HG02642 (cell line): ENCODE measurements at regions not wholly inside any gene's neighbourhood (a gene's known extent, or its start where the extent isn't known, plus 50 kb on each side); places are given as distances from the start of the nearest gene placed in this dataset.

Experiments
- ATAC-seq: cut with Tn5 transposase; IDR thresholded peaks from one replicate; pipeline ENCODE4 v1.9.1; 2021; ENCODE audit warnings: mild to moderate bottlenecking; ENCODE audit not compliant: unreplicated experiment, poor library complexity

DNA sequence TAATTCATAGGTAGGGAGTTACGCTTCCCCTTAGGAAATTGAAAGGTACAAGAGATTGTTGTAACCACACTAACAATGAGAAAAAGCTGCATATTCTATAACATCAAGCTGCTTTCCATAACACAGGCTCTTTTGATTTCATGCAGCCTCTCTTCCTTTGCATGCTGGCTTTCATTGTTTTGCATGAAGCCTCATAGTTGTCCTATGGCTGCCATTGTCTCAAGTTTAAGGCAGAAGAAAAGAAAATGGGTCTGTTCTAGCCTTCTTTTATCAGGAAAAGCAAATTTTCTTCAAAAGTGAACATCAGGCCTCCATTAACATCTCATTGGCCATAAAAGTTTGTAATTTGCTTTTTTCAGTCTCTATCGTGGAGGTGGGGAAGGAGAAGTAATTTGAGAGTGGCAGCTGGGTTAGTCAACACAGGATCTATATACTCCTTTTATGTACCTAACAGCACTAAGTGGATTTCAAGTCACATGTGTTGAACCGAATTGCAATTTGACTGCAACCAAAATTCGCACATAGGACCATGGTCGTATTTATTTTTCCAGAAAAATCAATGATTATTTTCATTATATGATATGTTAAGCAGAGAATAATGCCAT is 248.5 kb upstream of the RND3 start:
- no peak for ATAC-seq

DNA sequence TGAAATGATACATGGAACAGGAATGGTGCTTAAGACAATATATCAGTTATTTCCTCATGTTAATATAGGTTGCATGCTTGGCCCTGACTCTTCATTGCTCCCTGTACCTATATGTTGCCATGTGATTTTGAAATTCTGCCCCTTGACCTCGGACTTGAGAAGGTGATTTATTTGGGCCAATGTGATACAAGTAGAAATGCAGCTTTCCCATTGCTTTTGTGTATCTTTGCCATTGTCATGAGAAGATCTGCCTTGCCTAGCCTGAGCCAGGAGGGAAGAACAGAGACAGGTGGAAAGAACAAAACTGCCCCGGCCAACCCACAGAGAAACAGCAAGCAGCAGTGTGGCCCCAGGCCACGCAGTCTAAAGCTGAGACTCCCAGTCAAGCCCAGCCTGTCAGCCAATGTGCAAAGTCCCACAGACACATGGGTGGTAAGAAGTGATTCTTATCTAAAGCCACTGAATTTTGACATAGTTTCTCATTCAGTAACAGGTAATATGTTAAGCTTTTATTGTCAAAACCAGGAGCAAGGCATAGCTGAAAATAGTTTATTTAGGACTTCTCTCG is 245.7 kb upstream of the RND3 start:
- no peak for ATAC-seq

DNA sequence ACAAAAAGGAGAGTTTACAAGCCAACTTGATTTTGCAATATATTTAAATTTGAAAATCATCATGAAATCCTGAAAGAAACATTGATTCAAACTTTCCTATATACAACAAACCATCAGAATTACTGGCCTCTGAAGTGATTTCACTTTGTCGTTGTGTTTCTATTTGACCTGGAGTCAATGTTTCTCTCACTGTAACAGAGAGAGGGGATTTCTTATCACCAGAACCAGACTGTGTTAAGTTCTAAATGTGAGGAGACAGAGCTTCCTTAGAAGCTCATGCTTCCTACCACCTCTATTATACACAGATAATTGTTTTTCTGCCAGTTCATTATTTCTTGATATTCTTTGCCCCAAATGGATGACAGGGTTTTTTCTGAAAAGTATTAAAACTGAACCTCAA is 245.0 kb upstream of the RND3 start:
- ATAC-seq = no peak

DNA sequence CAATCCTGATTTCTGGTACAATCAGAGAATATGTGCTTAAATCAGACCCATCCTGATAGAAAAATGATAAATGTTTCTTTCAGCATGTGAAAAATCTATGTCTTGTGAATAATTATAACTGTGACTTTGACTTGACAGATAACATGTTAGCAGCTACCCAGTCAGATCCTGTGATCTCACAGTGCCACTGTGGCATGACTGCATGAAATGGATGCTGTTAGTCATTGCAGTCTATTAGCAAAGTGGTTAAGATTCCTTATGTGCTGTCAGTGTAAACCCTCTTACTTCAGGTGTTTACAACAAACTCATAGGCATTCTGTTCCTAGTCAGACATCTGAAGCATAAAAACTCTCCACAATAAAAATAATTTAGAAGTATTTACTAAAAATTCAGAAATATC is 244.6 kb upstream of the RND3 start:
- no peak for ATAC-seq

DNA sequence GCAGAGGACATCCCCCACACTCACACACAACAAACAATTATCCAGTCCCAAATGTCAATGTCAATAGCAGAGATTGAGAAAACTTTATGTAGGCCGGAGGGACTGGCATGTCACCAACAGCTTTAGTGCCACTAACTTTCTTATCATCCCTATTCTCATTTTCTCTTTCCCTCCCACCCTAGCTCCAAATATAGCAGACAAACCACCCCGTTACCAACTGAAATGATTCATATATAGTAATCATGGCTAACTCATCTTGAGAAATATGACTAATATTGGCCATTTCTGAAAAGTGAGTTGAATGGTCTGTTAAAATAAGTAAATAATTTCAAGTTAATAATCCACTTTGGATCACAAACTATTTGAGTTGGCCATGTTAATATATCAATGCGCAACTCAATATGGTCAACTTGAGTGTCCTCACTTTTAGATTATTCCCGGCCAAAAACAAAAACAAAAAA is 242.1 kb upstream of the RND3 start:
- peak; percentile 71 for ATAC-seq

DNA sequence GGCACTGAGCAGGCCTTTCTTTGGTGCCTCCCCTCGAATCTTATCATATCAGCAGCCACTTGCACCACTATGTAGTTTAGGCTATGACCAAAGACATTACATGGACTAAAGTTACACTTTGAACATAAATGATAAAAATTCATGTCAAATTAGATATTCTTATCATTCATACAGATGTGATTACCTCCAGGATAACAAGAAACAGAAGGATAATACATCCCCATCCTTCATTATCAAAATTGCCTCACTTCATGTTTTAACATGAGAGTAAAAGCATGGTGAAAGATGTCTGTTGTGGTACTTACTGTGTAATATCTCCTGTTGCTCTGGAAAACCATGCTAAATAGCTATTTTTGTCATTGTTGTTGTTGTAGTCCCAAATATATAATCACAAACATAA is 230.8 kb upstream of the RND3 start:
- no peak for ATAC-seq

DNA sequence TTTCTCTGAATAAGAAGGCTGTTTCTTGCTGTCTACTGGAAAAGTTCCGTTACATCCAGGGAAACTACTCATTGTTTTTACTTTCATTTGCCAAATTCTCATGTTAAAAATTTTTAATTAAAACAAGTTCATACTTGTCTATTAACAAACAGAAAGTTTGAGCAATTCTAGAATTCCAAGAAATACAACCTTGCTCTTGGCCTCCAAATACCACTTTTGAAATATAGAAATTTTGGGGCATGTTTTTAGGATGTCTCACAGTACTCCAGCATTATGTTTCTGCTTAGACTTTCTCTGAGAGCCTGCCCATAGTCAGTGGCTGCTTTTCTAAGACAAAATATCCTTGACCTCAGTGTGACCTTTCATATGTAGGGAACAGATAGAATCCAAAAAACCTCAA is 228.7 kb upstream of the RND3 start:
- ATAC-seq = no peak

DNA sequence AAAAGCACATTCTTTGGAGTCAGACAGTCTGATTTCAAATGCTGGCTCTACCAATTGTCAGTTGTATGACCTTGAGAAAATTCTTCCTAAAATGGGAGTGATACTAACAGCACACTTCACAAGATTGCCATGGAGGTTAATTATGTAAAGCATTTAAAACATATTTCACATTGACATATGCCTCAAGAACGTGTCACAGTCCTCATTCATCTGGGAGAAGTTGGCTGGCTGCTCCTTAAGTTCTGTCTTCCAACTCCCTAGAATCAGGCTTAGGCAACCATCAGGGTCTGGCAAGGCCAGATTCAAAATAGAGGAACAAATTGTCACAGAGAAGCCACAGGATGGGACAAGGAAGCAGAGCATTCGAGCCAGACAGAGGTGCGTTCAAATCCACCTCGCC is 228.0 kb upstream of the RND3 start:
- no peak for ATAC-seq

DNA sequence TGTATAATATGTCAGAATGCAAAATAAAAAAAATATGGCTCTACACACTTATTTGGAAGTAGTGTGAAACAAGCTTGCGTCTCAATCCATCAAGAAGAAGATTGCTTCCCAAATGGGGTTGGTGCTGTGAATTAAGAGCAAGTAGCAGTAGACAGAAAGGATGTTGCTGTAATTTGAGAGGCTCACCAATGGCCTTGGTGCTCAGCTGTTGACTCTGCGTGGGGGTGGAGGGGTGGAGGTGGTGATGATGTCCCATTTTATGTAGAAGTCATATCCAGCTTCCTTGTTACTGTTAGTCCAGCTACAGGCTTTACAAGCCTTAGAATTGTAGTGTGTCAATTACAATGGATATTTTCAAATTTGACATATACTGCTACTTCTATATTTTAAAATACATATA is 223.4 kb upstream of the RND3 start:
- no peak for ATAC-seq

DNA sequence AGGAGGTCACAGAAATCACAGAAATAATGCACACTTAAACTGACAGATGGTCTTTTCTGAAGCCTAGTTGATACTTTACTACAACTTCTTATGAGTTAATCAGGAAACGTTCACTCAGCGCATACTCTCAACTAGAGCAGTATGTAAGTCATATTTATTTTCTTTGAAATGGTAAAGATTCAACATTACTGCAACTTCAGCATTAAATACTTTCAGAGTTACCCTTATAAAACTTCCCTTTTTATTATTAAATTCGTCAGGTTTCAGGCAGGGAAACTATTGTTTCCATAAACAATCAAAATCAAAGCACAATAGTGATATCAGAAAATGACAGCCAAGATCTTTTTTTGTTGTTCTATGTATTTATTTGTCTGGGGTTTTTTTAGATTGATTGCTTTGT is 222.6 kb upstream of the RND3 start:
- no peak for ATAC-seq

DNA sequence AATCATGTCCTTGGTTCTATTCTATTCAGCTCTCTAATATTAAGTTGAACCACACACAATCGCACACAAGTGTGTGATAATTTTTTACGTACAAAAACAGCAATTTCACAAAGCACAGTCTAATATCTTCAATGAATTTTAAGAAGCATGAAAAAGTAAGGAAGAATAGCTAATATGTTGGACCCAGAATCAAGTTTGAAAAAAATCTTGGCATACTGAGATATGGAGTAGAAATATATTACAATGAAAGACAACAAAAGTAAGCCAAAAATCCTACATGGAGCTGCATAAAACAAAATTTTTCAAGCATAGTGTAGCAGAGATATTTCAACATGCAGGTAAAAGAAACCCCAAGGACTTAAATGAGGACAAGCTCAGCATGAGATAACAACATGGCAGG is 219.1 kb upstream of the RND3 start:
- ATAC-seq = no peak

DNA sequence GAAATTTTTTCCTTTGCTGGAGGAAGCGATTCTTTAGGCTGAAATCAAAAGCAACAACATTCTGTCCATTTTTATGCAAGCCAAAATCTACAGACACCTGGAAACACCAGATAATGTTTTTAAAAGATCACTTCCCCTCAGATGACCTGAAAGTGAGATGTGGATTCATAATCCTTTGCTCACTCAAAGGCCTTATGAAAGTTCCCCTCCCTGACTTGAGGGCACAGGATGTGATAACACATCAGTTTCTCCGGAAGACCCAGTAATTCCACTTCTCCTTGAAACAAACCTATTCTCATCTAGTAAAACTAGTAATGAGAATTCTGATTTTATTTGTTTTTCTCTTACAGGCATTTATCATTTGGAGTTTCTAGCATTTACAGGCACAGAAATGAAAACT is 218.3 kb upstream of the RND3 start:
- no peak for ATAC-seq

DNA sequence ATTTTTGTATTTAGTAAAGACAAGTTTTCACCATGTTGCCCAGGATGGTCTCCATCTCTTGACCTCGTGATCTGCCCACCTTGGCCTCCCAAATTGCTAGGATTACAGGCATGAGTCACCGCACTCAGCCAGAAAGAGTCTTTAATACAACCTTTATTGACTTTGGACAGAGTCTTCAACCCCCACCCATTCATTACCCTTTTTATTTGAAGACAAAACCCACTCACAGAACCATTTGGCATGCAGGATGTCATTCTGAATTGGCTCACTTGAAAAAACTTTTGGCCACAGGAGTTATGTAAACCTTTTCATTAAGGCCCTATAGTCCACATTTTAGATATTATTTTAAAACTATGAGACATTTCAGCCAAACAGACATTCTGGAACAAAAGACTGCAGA is 217.9 kb upstream of the RND3 start:
- no peak for ATAC-seq

DNA sequence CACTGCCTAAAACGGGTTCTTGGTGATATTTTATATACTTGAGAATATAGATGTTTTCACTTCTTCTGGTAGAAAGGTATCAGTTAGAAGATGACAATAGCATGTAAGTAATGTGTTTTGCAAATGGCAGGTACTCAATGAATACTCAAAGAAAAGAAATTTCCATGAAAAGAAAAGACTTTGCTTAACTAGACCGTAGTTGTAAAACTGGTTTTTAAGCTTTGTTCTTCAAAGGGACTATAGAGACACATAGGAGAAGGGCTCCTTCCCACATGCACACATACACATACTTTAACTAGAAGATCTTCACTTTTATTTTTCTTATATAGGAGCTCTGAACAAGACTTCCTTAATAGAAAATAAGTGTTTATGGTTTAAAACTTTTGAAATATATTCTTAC is 215.3 kb upstream of the RND3 start:
- no peak for ATAC-seq

DNA sequence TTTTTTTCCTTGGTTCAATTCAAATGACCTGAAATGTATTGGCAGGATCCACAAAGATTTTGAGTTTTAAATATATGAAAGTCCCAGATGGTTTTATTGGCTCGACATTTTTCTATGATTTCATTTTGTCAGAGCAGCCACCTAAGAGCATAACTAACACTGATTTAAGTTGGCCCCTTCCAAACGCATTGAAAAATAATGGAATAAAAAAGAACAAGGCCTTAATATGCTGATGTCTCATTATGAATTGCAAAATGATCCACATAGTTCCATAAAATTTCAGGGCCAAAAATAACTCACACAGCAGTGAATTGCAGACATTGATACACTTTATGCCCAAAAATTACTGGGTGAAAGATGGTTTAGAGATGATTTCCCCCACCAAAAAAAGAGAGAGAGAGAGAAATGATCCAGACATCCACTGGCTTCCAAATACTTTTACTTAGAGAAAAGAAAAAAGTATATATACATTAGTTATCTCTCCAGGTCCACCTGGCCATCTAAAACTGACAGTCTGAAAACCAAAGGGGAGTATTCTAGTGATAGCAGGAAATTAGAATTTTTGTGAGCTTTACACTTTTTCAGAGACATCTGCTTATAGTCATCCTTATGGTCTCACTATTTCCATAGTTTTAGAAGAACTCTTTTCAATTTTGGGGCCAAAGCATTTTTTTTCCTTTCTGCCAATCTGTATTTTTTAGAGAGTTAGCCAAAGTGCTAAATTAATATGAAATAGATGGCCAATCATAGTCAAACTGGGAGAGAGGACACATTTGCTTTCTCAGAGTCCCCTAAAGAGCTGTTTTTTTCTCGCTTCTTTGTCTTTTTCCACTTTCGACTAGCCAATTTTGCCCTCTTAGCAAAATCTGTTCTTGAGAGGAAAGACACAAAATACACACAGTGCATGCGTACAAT is 213.5 kb upstream of the RND3 start:
- ATAC-seq = no peak

DNA sequence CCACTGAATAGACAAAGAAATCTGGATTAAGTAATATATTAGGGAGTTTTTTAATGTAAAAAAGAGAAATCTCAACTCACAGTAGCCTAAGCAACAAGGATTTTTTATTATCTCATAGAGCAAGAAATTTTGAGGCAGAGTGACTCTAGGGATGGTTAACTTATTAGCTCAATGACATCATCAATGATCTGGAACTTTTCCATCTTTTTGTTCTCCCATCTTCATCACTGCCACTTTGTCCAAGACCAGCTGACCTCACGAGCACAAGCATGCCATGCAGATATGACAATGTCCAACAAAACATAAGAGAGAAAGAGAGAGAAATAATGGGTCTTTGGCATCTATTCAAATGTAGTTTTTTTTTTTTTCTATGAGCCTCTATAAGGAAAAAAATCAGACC is 211.8 kb upstream of the RND3 start:
- ATAC-seq = no peak

DNA sequence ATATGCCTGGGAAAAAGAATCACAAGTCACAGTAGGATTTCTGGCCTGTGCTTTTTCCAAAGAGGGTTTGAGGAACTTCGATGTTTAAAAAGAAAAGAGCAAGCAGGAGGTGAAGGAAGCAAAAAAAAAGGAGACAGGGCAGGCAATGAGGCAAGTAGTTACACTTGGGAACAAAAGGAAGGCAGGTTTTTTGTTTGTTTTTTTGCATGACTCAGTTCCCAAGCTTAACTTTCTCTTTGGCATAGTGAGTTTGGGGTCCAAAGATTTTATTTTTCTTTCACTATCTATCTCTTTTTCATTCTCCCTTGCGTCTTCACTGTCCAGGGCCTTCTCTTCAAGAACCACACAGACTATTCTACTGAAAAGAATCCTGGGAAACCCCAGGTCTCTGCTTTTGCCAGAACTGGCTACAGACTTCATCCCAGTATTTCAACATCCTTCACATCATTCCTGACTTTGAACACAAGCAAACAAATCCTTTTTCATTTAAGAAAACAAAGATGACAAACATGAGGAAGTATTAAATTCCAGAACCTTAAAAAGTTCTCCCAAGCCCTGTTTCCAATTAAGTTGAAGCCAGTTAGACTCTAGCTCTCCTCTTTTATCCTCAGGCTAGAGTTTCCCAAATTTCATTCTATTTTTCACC is 210.7 kb upstream of the RND3 start:
- no peak for ATAC-seq

DNA sequence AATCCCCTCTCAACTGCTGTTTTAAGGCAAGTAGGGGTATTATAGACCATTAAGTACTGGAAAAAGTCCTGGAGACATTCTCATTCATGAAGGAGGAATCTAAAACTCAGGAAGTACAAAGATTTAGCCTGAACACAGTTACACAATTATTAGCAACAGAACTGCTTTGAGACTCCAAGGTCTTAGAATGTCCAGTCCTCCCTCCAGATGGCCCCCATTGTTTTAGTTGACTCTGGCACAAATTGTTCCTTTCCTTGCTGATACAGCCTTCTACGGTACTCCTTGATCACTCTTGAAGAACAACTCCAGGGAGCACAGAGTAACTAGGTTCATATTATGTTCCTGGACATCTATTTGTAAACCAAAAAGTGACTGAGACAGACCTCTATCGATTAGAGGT is 210.1 kb upstream of the RND3 start:
- no peak for ATAC-seq

DNA sequence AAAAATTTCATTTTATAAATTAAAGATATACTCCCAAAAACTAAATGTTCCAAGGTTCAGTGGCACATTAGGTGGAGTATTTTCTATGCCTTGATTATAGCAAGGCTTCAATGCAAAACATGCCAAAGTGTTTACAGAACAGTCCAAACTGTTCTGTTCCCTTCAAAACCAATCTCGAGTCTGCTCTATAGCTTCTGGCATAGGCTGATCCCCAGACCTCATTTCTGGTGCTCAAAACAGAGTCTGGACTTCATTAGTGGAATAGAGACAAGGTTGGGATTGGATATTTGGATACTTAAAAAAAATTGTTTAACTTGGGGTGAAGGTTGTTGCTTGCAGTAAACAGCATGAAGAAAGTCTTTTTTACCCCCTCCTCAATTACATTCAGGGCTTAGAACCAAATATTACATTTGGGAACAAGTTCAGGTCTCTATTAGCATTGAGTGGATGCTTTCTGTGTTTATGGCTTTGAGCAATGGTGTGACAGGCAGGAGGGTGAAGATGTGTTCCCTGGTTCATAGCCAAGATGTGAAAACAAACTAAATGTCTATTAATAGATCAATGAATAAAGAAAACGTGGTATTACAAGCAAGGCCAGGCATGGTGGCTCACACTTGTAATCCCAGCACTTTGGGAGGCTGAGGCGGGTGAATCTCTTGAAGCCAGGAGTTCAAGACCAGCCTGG is 208.1 kb upstream of the RND3 start:
- ATAC-seq = no peak

DNA sequence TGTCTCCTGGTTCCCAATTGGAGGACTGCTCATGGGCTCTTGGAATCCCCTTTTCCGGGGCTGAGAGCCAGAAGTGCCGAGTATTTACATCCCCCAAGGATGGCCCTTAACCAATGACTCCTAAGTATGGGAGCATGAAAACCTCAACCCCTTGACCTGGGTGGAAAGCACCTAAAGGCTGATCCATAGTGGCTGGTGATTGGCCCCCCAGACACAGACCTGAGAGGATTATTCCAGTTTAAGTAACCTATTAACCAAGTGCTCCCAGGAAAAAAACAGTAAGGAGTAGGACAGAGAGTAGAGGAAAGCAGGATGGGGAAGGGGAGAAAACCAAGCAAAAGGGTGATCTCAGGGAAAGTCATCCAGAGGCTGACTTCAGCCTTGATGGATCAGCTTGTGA is 206.1 kb upstream of the RND3 start:
- no peak for ATAC-seq

DNA sequence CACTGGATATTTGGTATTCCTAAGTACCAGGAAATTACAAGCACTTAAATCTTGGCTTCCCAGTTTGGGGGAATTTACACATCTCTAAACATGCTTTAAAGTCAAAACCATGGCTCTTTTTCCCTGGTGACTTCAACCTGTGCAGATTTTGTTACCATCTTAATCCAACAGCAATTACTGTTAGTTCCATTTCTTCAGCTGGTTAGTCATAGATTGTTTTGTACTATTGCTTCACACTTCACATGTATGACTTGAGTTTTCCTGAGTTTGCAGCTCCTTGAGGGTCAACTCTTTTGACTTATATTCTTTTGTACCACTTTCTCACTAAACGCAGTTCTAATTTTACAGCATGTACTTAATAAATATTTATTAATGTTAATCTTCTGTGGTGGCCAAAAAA is 203.4 kb upstream of the RND3 start:
- no peak for ATAC-seq
